ENCODE measurements at regions not wholly inside any gene's neighbourhood (a gene's known extent, or its start where the extent isn't known, plus 50 kb on each side); places are given as distances from the start of the nearest gene placed in this dataset.

GRCh38 chr16:65334081-65334480, 212.2 kb upstream of the CDH11 start:
- Histone ChIP-seq H4K5ac (ENCODE audit: low read depth, low read length) (peak overlapping the region; percentile 74; the same call in 1 of the 2 replicates), H3K56ac (ENCODE audit: extremely low read depth, insufficient read depth, low read length) (no peak overlapping the region), H3K4me3 (ENCODE audit: insufficient read depth, low read depth, low read length) (no peak overlapping the region), H3K4ac (ENCODE audit: low read depth, low read length) (no peak overlapping the region), H3K9me1 (ENCODE audit: insufficient read depth, low read length) (peaks cover 4% of the 10 kb centered on the region), H3K4me2 (ENCODE audit: low read depth, low read length) (no peak overlapping the region), H3K14ac (replicated peaks; ENCODE audit: low read depth, low read length) (0 out of 2 replicates have a peak overlapping the region, but pooled peaks have one; percentile 14), H3K36me3 (ENCODE audit: control insufficient read depth, insufficient read depth, low read length) (no peaks in the 10 kb centered on the region), H3K27me3 (ENCODE audit: control insufficient read depth, insufficient read depth, low read length) (no peaks in the 10 kb centered on the region), H4K8ac (ENCODE audit: low read depth in 2 of 2, low read length in 2 of 2) (no peak overlapping the region), H3K9me3 (ENCODE audit: control insufficient read depth, insufficient read depth, low read length) (no peaks in the 10 kb centered on the region), H3K18ac (ENCODE audit: low read depth, low read length) (peak overlapping the region; percentile 70; the same call in 1 of the 2 replicates), H3K9ac (ENCODE audit: low read depth, low read length) (no peak overlapping the region), H2BK20ac (ENCODE audit: low read depth, low read length) (peak overlapping the region; percentile 27; the same call in 1 of the 2 replicates), H3K79me1 (ENCODE audit: low read depth in 1 of 2, low read length in 2 of 2) (no peaks in the 10 kb centered on the region), H4K20me1 (ENCODE audit: insufficient read depth, low read length) (no peaks in the 10 kb centered on the region), H2BK5ac (ENCODE audit: low read depth, low read length, poor library complexity, severe bottlenecking) (no peak overlapping the region), H3K4me1 (ENCODE audit: control insufficient read depth, insufficient read depth, low read length) (peaks cover 8% of the 10 kb centered on the region), H2AK5ac (ENCODE audit: low read depth, low read length) (peak overlapping the region; percentile 45; the same call in 1 of the 2 replicates), H3K27ac (ENCODE audit: insufficient read depth, low read length) (no peak overlapping the region), H2BK120ac (ENCODE audit: low read depth, low read length) (peak overlapping the region; percentile 41; the same call in 1 of the 2 replicates), H2AFZ (replicated peaks; ENCODE audit: low read length, poor library complexity) (no peak overlapping the region), H2AK9ac (replicated peaks; ENCODE audit: low read depth, low read length, poor library complexity) (no peak overlapping the region), H2BK15ac (ENCODE audit: low read depth, low read length) (peak overlapping the region; percentile 41; the same call in 1 of the 3 replicates), H4K91ac (ENCODE audit: insufficient read depth, low read depth, low read length) (no peak overlapping the region), H3K23ac (ENCODE audit: low read depth, low read length) (no peak overlapping the region)
- dilution Hi-C loops (cut with HindIII; ENCODE audit: low sequenced_read_pairs, unreplicated experiment): no loop called here
- ChIA-PET CTCF (interaction anchor here (0.6 kb wide), 1 partner anchor 141 kb away, joined by 3 read pairs; no protein-coding TSS in a partner anchor), POLR2A (ENCODE audit: unreplicated experiment) (no interaction called here)
- BruUV-seq (replicated peaks): no TSS peak
- ATAC-seq (ENCODE audit: low read depth) (no peak), DNase-seq (no peak)
- no CpG with 5 or more reads among the region's 2 CpGs for WGBS, 2 experiments (ENCODE audit: extremely low coverage in 2 of 2, insufficient read length in 1 of 2)
- no peak for TF ChIP-seq BHLHE40 (IDR thresholded peaks at IDR 0.05; ENCODE audit: low read depth, low read length)
- no peak for TF ChIP-seq MAFK (IDR thresholded peaks at IDR 0.05; ENCODE audit: low read depth, low read length)
- no peak for TF ChIP-seq RCOR1 (IDR thresholded peaks at IDR 0.05; ENCODE audit: insufficient replicate concordance, low read length)
- TF ChIP-seq MXI1 (IDR thresholded peaks at IDR 0.05; ENCODE audit: borderline replicate concordance, low read depth, low read length): no peak
- TF ChIP-seq CEBPB (IDR thresholded peaks at IDR 0.05; ENCODE audit: low read depth, low read length): no peak
- in situ Hi-C loops (cut with MboI; ENCODE audit: low sequenced_read_pairs): no loop called here
- intact Hi-C loops (cut with micrococcal nuclease): loop anchor here (10.0 kb wide), 1 partner anchor 941 kb away; no protein-coding TSS in a partner anchor
